ENCODE measurements at regions not wholly inside any gene's neighbourhood (a gene's known extent, or its start where the extent isn't known, plus 50 kb on each side); places are given as distances from the start of the nearest gene placed in this dataset.

GRCh38 chr16:8253718-8254117, 336.6 kb downstream of the TMEM114 start:
- TF ChIP-seq, protein P1, sequence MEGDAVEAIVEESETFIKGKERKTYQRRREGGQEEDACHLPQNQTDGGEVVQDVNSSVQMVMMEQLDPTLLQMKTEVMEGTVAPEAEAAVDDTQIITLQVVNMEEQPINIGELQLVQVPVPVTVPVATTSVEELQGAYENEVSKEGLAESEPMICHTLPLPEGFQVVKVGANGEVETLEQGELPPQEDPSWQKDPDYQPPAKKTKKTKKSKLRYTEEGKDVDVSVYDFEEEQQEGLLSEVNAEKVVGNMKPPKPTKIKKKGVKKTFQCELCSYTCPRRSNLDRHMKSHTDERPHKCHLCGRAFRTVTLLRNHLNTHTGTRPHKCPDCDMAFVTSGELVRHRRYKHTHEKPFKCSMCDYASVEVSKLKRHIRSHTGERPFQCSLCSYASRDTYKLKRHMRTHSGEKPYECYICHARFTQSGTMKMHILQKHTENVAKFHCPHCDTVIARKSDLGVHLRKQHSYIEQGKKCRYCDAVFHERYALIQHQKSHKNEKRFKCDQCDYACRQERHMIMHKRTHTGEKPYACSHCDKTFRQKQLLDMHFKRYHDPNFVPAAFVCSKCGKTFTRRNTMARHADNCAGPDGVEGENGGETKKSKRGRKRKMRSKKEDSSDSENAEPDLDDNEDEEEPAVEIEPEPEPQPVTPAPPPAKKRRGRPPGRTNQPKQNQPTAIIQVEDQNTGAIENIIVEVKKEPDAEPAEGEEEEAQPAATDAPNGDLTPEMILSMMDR (IDR thresholded peaks at IDR 0.05), result no peak
- TF ChIP-seq POLR2A (IDR thresholded peaks at IDR 0.05), result no peak
